T-helper 2 cell treated with Interferon-gamma antibody and Interleukin-4, amounts not matched to agents 5 μg/mL and 100 μg/mL, for 36 hours (primary cell): ENCODE measurements at regions not wholly inside any gene's neighbourhood (a gene's known extent, or its start where the extent isn't known, plus 50 kb on each side); places are given as distances from the start of the nearest gene placed in this dataset.

Source experiments
- DNase-seq: peaks from one replicate; pipeline ENCODE4 v3.0.0; 2021; ENCODE audit warnings: low spot score
- H3K27ac Mint-ChIP-seq: one replicate; pipeline ENCODE4 v1.8.0; 2021; ENCODE audit warnings: mild to moderate bottlenecking, mixed read lengths
- H3K27me3 Mint-ChIP-seq: one replicate; pipeline ENCODE4 v1.8.0; 2021; ENCODE audit warnings: low read depth, mixed read lengths
- H3K36me3 Mint-ChIP-seq: one replicate; pipeline ENCODE4 v1.8.0; 2021; ENCODE audit warnings: low read depth, mixed read lengths
- H3K4me1 Mint-ChIP-seq: one replicate; pipeline ENCODE4 v1.8.0; 2021; ENCODE audit warnings: low read depth, mixed read lengths
- H3K4me3 Mint-ChIP-seq: one replicate; pipeline ENCODE4 v1.8.0; 2022; ENCODE audit warnings: mild to moderate bottlenecking, moderate library complexity, mixed read lengths
- H3K9me3 Mint-ChIP-seq: one replicate; pipeline ENCODE4 v1.8.0; 2021; ENCODE audit warnings: mixed read lengths

DNA sequence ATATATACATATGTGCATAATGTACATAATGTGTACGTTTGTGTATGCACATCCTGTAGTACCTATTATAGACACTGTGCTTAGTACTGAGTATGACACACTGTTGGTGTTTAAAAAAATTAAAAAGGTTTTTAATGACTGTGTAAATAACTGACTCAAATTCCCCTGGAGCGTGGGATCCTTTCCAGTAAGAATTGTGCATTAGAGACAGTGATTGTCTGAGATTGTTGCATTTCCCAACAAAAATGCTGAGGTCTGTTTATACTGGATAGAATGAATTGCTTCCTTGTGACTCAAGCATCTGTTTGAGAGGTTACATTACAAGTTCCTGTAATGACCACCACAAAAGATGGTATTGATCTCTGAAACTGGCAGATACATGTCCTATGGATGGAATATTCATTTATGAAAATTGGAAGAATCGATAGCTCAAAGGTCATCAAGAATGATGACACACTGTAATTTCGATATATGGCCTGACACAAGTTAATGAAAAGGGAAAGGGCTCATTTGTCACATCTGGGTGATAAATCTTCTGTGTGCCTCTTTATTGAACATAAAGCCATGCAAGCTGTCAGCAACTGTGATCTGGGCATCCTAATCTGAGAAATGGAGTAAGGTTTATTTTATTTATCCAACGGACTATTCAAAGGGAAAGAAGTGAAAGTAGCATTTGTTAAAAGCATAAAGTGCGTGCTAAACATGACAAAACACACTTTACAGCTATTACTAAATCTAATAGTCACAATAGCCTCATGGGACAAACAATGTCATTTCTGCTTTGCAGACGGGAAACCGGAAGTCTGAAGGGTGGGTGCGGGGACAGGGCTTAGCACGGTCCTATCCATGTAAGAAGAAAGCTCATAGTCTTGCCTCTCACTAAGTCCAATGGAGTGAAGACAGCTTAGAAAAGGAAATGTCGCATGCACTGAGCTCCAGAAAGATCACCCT is 228.8 kb downstream of the CDH11 start:
- no peak for DNase-seq
- Mint-ChIP-seq H3K27ac (no peak overlapping the region), H3K4me1 (no peaks in the 10 kb centered on the region), H3K4me3 (no peak overlapping the region), H3K27me3 (no peaks in the 10 kb centered on the region), H3K9me3 (peaks cover 51% of the 10 kb centered on the region), H3K36me3 (no peaks in the 10 kb centered on the region)

DNA sequence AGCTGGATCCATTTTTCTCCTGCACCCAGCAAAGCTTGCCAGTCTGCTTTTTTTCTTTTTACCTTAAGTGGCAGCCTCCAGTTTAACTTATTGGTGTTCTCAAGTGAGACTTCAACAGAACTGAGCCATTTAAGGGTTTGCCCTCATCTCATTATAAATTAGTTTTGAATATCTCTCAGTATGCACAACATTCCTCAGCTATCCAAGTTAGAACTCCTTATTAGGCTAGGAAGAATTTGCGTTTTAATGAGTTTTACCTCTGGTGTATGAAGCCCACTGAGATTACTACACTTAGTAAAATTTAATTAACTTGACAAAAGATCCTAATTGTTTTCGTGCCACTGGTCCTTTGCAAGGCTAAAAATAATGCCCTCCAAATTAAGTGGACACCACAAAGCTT is 232.4 kb downstream of the CDH11 start:
- no peaks in the 10 kb centered on the region for H3K36me3 Mint-ChIP-seq
- DNase-seq = no peak
- no peaks in the 10 kb centered on the region for H3K27me3 Mint-ChIP-seq
- peaks cover 45% of the 10 kb centered on the region for H3K9me3 Mint-ChIP-seq
- no peaks in the 10 kb centered on the region for H3K4me1 Mint-ChIP-seq
- H3K27ac Mint-ChIP-seq = no peak overlapping the region
- no peak overlapping the region for H3K4me3 Mint-ChIP-seq

DNA sequence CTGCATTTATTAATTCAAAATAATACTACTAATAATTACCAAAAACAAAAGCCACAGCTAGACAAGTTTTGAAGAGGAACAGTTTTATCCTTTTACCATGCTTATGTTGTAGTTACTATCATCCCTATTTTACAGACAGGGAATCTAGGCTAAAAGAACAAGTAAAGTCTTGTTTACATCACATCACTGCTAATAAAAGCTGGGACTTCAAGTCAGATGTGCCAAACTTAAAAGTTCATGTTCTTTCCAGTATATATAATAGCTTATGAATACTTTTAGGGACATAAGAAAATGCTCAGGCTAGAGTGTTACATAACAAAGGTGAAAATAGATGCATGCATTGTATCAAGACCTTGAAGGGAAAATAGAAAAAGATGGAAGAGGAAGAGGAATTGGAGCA is 234.2 kb downstream of the CDH11 start:
- Mint-ChIP-seq H3K27me3 (no peaks in the 10 kb centered on the region), H3K9me3 (peaks cover 44% of the 10 kb centered on the region), H3K4me1 (no peaks in the 10 kb centered on the region), H3K4me3 (no peak overlapping the region), H3K27ac (no peak overlapping the region), H3K36me3 (no peaks in the 10 kb centered on the region)
- DNase-seq = no peak

DNA sequence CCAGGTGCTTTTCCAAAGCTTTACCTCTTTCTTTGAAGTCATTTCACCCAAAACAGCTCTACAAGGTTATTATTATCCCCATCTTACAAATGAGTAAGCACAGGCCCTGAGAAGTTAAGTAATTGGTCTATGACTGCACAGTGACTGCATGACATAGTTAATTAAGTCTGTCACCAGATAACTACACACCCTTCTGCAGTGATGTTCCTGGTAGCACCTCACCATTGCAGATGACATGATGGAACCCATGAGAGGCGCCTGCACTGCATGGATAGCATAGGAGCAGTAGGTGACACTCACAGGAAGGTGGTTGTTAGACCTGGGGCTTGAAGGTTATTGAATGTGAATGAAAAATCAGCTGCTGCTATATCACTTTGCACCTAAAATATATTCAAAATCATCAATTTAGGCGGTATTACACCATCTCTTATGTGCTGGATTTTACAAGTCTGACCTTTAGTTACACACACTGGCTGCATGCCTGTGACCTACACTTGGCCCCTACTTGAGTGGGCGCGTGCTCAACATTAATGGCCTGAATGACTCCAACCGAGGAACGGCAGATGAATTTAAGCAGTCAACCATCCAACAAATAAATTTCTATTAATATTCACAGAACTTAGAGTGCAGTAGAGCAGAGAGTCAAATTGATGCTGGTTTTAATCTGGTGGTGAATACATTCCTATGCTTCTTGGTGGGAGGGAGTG is 239.6 kb downstream of the CDH11 start:
- Mint-ChIP-seq H3K36me3 (no peaks in the 10 kb centered on the region), H3K27ac (no peak overlapping the region), H3K4me1 (no peaks in the 10 kb centered on the region), H3K27me3 (no peaks in the 10 kb centered on the region), H3K4me3 (no peak overlapping the region), H3K9me3 (peaks cover 52% of the 10 kb centered on the region)
- DNase-seq = no peak

DNA sequence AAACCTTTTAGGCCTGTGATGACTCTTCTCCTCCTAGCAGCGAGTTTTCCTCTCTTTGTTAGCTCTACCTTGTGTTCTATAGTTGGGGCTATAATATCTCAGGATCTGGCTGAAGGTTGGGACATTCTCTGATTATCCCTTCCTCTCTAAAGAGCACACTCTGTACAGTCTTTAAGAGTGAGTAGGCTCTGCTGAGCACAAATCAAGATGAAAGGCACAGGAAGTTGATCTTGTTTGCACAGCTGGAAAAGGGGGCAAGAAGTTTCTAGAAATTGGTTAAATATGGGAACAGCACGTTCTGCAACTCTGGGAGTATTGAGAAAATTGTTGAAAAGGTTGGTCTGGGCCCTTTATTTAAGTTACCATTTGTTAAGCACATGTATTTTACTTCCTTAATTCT is 240.9 kb downstream of the CDH11 start:
- no peak for DNase-seq
- peaks cover 52% of the 10 kb centered on the region for H3K9me3 Mint-ChIP-seq
- no peaks in the 10 kb centered on the region for H3K36me3 Mint-ChIP-seq
- H3K4me3 Mint-ChIP-seq = no peak overlapping the region
- no peaks in the 10 kb centered on the region for H3K27me3 Mint-ChIP-seq
- no peaks in the 10 kb centered on the region for H3K4me1 Mint-ChIP-seq
- no peak overlapping the region for H3K27ac Mint-ChIP-seq

GRCh38 chr16:64880006-64880405 is 241.9 kb downstream of the CDH11 start:
- Mint-ChIP-seq H3K36me3 (no peaks in the 10 kb centered on the region), H3K27me3 (no peaks in the 10 kb centered on the region), H3K9me3 (peaks cover 55% of the 10 kb centered on the region), H3K27ac (no peak overlapping the region), H3K4me1 (no peaks in the 10 kb centered on the region), H3K4me3 (no peak overlapping the region)
- DNase-seq = no peak

DNA sequence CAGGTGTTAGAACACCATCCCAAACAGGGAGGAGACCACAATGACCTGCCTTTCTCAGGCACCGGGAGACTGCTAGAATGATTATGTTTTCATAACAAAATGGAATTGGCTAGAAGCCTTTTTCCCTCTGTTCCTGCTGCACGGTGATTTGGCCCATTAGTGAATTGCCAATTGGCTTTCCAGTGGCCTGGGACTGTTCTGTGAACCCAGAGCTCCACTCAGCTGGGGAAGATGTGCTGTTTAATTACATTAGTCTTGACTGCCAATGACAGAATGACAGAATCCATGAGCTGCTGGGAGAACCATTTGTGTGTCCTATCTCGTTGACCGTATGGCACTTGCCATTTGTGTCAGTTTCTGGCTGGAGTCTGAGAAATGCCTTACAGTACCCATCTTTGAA is 242.9 kb downstream of the CDH11 start:
- Mint-ChIP-seq H3K36me3 (no peaks in the 10 kb centered on the region), H3K9me3 (peaks cover 54% of the 10 kb centered on the region)

GRCh38 chr16:64872101-64872500 is 249.8 kb downstream of the CDH11 start:
- no peaks in the 10 kb centered on the region for H3K27me3 Mint-ChIP-seq
- H3K4me1 Mint-ChIP-seq = no peaks in the 10 kb centered on the region
- no peak overlapping the region for H3K4me3 Mint-ChIP-seq
- no peak for DNase-seq
- H3K27ac Mint-ChIP-seq = no peak overlapping the region
- no peaks in the 10 kb centered on the region for H3K36me3 Mint-ChIP-seq
- peaks cover 38% of the 10 kb centered on the region for H3K9me3 Mint-ChIP-seq

More for the DNA sequence above, 242.9 kb downstream of the CDH11 start:
- Mint-ChIP-seq H3K4me1 (no peaks in the 10 kb centered on the region), H3K4me3 (no peak overlapping the region), H3K27ac (no peak overlapping the region), H3K27me3 (no peaks in the 10 kb centered on the region)
- no peak for DNase-seq

- no peaks in the 10 kb centered on the region for H3K36me3 Mint-ChIP-seq
- H3K27me3 Mint-ChIP-seq = no peaks in the 10 kb centered on the region
- no peak overlapping the region for H3K27ac Mint-ChIP-seq
Observed at GRCh38 chr16:64870859-64871258, 251.0 kb downstream of the CDH11 start.

GRCh38 chr16:64869781-64870180 is 252.1 kb downstream of the CDH11 start:
- Mint-ChIP-seq H3K27ac (no peak overlapping the region), H3K4me3 (no peak overlapping the region), H3K36me3 (no peaks in the 10 kb centered on the region), H3K27me3 (no peaks in the 10 kb centered on the region), H3K9me3 (peaks cover 27% of the 10 kb centered on the region), H3K4me1 (no peaks in the 10 kb centered on the region)
- no peak for DNase-seq

More at GRCh38 chr16:64870859-64871258, 251.0 kb downstream of the CDH11 start:
- peaks cover 34% of the 10 kb centered on the region for H3K9me3 Mint-ChIP-seq
- H3K4me1 Mint-ChIP-seq = no peaks in the 10 kb centered on the region
- H3K4me3 Mint-ChIP-seq = no peak overlapping the region
- no peak for DNase-seq

DNA sequence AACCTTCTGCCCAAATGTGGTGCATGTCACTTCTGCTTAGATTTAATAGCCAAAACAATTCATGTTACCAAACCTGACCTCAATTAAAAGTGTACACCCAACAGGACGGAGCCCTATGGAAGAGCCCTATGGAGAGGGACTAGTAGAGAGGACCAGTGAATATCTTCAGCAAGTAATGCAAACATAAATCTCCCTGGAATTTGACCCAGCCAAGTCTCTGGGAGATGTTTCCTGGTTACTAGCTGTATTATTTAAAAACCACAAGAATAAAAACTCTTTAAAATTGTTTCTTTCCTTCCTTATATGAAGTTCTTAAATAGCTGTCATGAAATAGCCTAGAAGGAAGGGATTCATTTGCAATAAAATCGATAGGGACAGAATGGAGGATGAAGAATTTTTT is 255.8 kb downstream of the CDH11 start:
- no peaks in the 10 kb centered on the region for H3K36me3 Mint-ChIP-seq
- H3K27me3 Mint-ChIP-seq = no peaks in the 10 kb centered on the region

DNA sequence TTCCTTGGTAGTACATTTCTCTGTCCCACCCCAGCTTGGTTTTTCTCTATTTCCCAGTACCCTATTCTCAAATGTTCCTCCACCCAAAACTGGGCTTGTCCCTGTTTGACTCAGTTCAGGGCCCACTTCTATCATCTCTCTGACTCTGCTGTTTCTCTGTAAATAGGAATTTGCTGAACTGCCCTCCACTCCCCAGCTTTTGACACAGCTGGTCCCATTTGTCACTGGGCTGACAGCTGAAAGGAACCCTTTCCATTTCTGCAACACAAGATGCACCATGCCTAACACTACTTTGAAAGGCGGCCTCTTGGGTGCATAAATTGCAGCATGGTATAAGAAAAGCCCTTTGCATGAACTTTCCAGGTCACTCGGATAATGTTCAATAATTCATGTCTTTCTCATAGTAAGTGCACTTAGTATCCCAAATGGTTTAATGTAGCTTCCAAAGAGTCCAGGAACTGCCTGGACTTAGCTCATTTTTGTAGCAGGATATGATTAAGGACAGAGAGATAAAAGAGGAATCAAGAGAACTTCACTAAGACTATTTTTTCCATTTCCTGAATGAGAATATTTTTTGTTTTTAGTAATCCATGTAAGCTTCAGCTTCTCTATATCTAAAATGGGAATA is 256.7 kb downstream of the CDH11 start:
- H3K4me1 Mint-ChIP-seq = no peaks in the 10 kb centered on the region
- H3K9me3 Mint-ChIP-seq = peaks cover 26% of the 10 kb centered on the region
- DNase-seq = no peak
- no peak overlapping the region for H3K4me3 Mint-ChIP-seq
- H3K27me3 Mint-ChIP-seq = no peaks in the 10 kb centered on the region
- no peak overlapping the region for H3K27ac Mint-ChIP-seq
- H3K36me3 Mint-ChIP-seq = no peaks in the 10 kb centered on the region

More for the DNA sequence above, 255.8 kb downstream of the CDH11 start:
- Mint-ChIP-seq H3K27ac (no peak overlapping the region), H3K4me1 (no peaks in the 10 kb centered on the region), H3K4me3 (no peak overlapping the region), H3K9me3 (peaks cover 25% of the 10 kb centered on the region)
- DNase-seq = no peak

DNA sequence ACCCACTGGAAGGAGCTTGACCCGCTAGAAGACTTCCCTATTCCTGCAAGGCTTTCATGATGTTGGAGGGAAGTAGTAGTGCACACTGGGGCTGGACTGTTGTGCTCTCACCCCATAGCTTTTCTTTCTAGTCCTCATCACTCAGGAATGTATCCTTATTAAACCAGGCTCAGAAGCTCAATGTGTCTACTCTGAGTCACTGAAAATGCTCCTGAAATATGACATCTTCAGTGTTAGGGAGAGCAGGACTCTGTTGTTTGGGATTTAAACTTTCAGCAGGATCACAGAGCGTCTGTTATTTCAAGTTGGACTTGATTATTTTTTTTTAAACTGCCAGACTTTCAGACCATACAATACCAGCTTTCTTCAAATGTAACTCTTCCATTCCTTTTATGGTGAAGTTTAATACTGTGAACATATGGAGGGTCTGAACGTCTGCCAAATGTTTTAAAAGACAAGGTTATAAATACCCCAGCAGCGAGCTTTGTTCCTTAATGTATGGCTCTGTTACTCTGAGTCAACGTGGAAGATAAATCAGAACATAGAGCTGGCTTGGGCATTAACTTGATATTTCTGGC is 257.5 kb downstream of the CDH11 start:
- Mint-ChIP-seq H3K4me1 (no peaks in the 10 kb centered on the region), H3K36me3 (no peaks in the 10 kb centered on the region), H3K4me3 (no peak overlapping the region), H3K9me3 (peaks cover 27% of the 10 kb centered on the region), H3K27me3 (no peaks in the 10 kb centered on the region), H3K27ac (no peak overlapping the region)
- no peak for DNase-seq

- Mint-ChIP-seq H3K4me3 (no peak overlapping the region), H3K27ac (no peak overlapping the region), H3K4me1 (no peaks in the 10 kb centered on the region), H3K27me3 (no peaks in the 10 kb centered on the region), H3K36me3 (no peaks in the 10 kb centered on the region), H3K9me3 (peaks cover 41% of the 10 kb centered on the region)
- DNase-seq = no peak
Observed at GRCh38 chr16:64858076-64858475, 263.8 kb downstream of the CDH11 start.
